ENCODE measurements at regions not wholly inside any gene's neighbourhood (a gene's known extent, or its start where the extent isn't known, plus 50 kb on each side); places are given as distances from the start of the nearest gene placed in this dataset.

DNA sequence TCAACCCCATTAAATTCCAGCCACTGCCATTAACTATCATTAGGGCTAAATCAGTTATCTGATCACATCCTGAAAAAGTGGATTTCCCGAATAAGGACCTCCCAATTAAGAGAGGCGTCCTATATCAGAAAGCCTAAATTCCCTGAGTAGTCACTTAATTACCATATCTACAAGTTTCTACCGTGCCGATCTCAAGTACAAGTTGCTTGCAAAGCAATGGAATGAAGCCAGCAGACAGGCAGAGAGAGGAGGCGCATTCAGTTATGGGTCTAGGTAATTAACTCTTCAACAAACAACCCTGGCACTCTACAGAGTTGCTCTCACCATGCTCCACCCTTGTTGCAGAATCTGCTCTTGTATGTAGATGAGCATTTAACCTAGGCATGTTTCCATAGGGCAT, 494.6 kb upstream of the RUNX1 start:
- no peak for DNase-seq
- 43% methylated on average over 4 of the region's 5 CpGs for WGBS (ENCODE audit: insufficient coverage)
- Histone ChIP-seq H3K27me3 (ENCODE audit: control insufficient read depth in 2 of 2, insufficient read depth in 2 of 2, low read length in 2 of 2) (no peaks in the 10 kb centered on the region), H2AFZ (ENCODE audit: insufficient read depth, low read depth, low read length, poor library complexity, severe bottlenecking) (no peak overlapping the region), H3K36me3 (replicated peaks in 1 of 2; ENCODE audit: control insufficient read depth in 1 of 2, insufficient read depth in 2 of 2, low read length in 2 of 2) (no peaks in the 10 kb centered on the region), H3K79me2 (ENCODE audit: insufficient read depth, low read length) (no peaks in the 10 kb centered on the region), H3K4me3 (replicated peaks in 1 of 3; ENCODE audit: low read depth in 2 of 3, low read length in 3 of 3) (no peak overlapping the region), H3K9ac (ENCODE audit: insufficient read depth, low read length, poor library complexity, severe bottlenecking) (no peak overlapping the region), H3K27ac (ENCODE audit: low read depth in 1 of 2, low read length in 2 of 2) (no peak overlapping the region), H3K9me3 (replicated peaks in 1 of 2; ENCODE audit: control insufficient read depth in 1 of 2, insufficient read depth in 1 of 2, low read length in 2 of 2) (no peaks in the 10 kb centered on the region), H4K20me1 (ENCODE audit: insufficient read depth, low read length) (no peaks in the 10 kb centered on the region), H3K4me2 (replicated peaks; ENCODE audit: extremely low read depth, low read length, poor library complexity, severe bottlenecking) (no peak overlapping the region), H3K4me1 (ENCODE audit: control insufficient read depth in 1 of 2, insufficient read depth in 2 of 2, low read length in 2 of 2) (no peaks in the 10 kb centered on the region)
- H3K9me3 Mint-ChIP-seq, result peaks cover 0 to 10% (median 4%) of the 10 kb centered on the region in 7 donors
- H3K27me3 Mint-ChIP-seq (ENCODE audit: low read depth in 3 of 3), result peaks cover 0 to 2% (median 1%) of the 10 kb centered on the region in 3 donors
- no peaks in the 10 kb centered on the region for H3K4me1 Mint-ChIP-seq
- H3K4me3 Mint-ChIP-seq, result no peak overlapping the region
- TF ChIP-seq, protein P1, sequence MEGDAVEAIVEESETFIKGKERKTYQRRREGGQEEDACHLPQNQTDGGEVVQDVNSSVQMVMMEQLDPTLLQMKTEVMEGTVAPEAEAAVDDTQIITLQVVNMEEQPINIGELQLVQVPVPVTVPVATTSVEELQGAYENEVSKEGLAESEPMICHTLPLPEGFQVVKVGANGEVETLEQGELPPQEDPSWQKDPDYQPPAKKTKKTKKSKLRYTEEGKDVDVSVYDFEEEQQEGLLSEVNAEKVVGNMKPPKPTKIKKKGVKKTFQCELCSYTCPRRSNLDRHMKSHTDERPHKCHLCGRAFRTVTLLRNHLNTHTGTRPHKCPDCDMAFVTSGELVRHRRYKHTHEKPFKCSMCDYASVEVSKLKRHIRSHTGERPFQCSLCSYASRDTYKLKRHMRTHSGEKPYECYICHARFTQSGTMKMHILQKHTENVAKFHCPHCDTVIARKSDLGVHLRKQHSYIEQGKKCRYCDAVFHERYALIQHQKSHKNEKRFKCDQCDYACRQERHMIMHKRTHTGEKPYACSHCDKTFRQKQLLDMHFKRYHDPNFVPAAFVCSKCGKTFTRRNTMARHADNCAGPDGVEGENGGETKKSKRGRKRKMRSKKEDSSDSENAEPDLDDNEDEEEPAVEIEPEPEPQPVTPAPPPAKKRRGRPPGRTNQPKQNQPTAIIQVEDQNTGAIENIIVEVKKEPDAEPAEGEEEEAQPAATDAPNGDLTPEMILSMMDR (IDR thresholded peaks at IDR 0.05), result no peak
- H3K36me3 Mint-ChIP-seq, result no peaks in the 10 kb centered on the region
- H3K27ac Mint-ChIP-seq, result no peak overlapping the region
- intact Hi-C loops (cut with micrococcal nuclease), result no loop called here

DNA sequence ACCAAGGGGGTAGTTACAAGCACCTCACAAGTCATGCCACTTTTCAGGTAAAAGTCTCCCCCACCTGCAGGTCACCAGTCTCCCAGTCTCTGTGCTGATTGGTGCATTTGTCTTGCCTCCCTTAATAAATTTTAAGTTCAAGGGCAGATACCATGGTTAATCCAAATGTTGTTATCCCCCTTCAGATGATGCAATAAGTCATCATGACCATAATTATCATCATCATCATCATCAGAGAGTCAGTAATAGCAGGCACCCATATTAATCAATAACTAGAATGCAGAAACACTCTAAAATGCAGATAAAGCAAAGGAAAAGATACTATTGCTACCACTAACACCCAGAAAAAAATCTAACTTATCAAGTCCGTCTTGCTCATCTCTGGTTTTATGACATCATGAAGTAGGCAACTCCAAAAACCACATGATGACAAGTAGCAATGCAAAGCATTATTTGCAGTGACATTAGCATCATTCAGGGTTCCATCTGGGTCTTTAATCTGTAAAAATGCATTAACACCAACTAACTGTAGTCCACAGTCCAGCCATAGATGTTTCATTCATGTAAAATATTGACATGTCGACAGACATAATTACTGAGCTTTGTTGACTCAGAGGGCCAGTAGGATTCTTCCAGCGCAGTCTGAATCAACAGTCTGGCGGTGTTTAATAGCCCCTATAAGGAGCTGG, 492.0 kb upstream of the RUNX1 start:
- Mint-ChIP-seq H3K4me1 (no peaks in the 10 kb centered on the region), H3K9me3 (peaks cover 3 to 15% (median 7%) of the 10 kb centered on the region in 7 donors), H3K36me3 (no peaks in the 10 kb centered on the region), H3K27me3 (ENCODE audit: low read depth in 3 of 3) (peaks cover 0 to 2% (median 1%) of the 10 kb centered on the region in 3 donors), H3K4me3 (no peak overlapping the region), H3K27ac (no peak overlapping the region)
- WGBS (ENCODE audit: insufficient coverage), result 96% methylated on average over 4 of the region's 4 CpGs
- no peak overlapping the region for H3K4me2 ChIP-seq (replicated peaks; ENCODE audit: extremely low read depth, low read length, poor library complexity, severe bottlenecking)
- no peaks in the 10 kb centered on the region for H3K4me1 ChIP-seq (ENCODE audit: control insufficient read depth in 1 of 2, insufficient read depth in 2 of 2, low read length in 2 of 2)
- no peaks in the 10 kb centered on the region for H3K79me2 ChIP-seq (ENCODE audit: insufficient read depth, low read length)
- no peak overlapping the region for H3K4me3 ChIP-seq (replicated peaks in 1 of 3; ENCODE audit: low read depth in 2 of 3, low read length in 3 of 3)
- no peak overlapping the region for H2AFZ ChIP-seq (ENCODE audit: insufficient read depth, low read depth, low read length, poor library complexity, severe bottlenecking)
- no peak overlapping the region for H3K27ac ChIP-seq (ENCODE audit: low read depth in 1 of 2, low read length in 2 of 2)
- no peaks in the 10 kb centered on the region for H4K20me1 ChIP-seq (ENCODE audit: insufficient read depth, low read length)
- peaks cover under 1 to 4% of the 10 kb centered on the region in 2 donors for H3K9me3 ChIP-seq (replicated peaks in 1 of 2; ENCODE audit: control insufficient read depth in 1 of 2, insufficient read depth in 1 of 2, low read length in 2 of 2)
- H3K36me3 ChIP-seq (replicated peaks in 1 of 2; ENCODE audit: control insufficient read depth in 1 of 2, insufficient read depth in 2 of 2, low read length in 2 of 2), result no peaks in the 10 kb centered on the region
- intact Hi-C loops (cut with micrococcal nuclease), result no loop called here
- TF ChIP-seq, protein P1 (IDR thresholded peaks at IDR 0.05), result no peak
- no peak overlapping the region for H3K9ac ChIP-seq (ENCODE audit: insufficient read depth, low read length, poor library complexity, severe bottlenecking)
- no peak for DNase-seq
- H3K27me3 ChIP-seq (ENCODE audit: control insufficient read depth in 2 of 2, insufficient read depth in 2 of 2, low read length in 2 of 2), result no peaks in the 10 kb centered on the region

Data from CD14-positive monocyte (primary cell).